Smooth muscle cell (in vitro differentiated cells): ENCODE measurements at regions not wholly inside any gene's neighbourhood (a gene's known extent, or its start where the extent isn't known, plus 50 kb on each side); places are given as distances from the start of the nearest gene placed in this dataset.

Source experiments
- DNase-seq: peaks from one replicate; lab custom pipeline; 2025; ENCODE audit not compliant: unreplicated experiment; lab: John Stamatoyannopoulos, UW
- H2AFZ ChIP-seq: fragments of 200-600 bp; sonication (generic); 2 replicates; pipeline ENCODE4 v1.6.0; 2016; ENCODE audit warnings: antibody characterized with exemption, low read depth, mild to moderate bottlenecking
- H3F3A ChIP-seq: fragments of 200-600 bp; sonication (generic); 2 replicates; pipeline ENCODE4 v1.6.0; 2017; ENCODE audit warnings: antibody characterized with exemption, low read depth
- H3K27ac ChIP-seq: fragments of 200-600 bp; sonication (generic); 2 replicates; pipeline ENCODE4 v1.5.1; 2016; ENCODE audit warnings: low read depth, mild to moderate bottlenecking
- H3K27me3 ChIP-seq: fragments of 200-600 bp; sonication (generic); 2 replicates; pipeline ENCODE4 v1.6.1; 2016; ENCODE audit warnings: low read depth, mild to moderate bottlenecking
- H3K36me3 ChIP-seq: fragments of 200-600 bp; sonication (generic); 2 replicates; pipeline ENCODE4 v1.5.1; 2016; ENCODE audit warnings: low read depth
- H3K4me1 ChIP-seq: fragments of 200-600 bp; sonication (generic); 2 replicates; pipeline ENCODE4 v1.5.1; 2016; ENCODE audit warnings: low read depth
- H3K4me2 ChIP-seq: fragments of 200-600 bp; sonication (generic); 2 replicates; pipeline ENCODE4 v1.6.0; 2016; ENCODE audit warnings: mild to moderate bottlenecking
- H3K4me3 ChIP-seq: fragments of 200-600 bp; sonication (generic); 2 replicates; pipeline ENCODE4 v1.5.1; 2016; ENCODE audit warnings: mild to moderate bottlenecking
- H3K79me2 ChIP-seq: fragments of 200-600 bp; sonication (generic); 2 replicates; pipeline ENCODE4 v1.6.0; 2016; ENCODE audit warnings: low read depth, mild to moderate bottlenecking
- H3K9ac ChIP-seq: fragments of 200-600 bp; sonication (generic); 2 replicates; pipeline ENCODE4 v1.6.0; 2016; ENCODE audit warnings: low read depth
- H3K9me3 ChIP-seq: fragments of 200-600 bp; sonication (generic); replicated peaks from 2 replicates; pipeline ENCODE4 v1.5.1; 2016; ENCODE audit warnings: low read depth
- H4K20me1 ChIP-seq: fragments of 200-600 bp; sonication (generic); 2 replicates; pipeline ENCODE4 v1.6.0; 2016; ENCODE audit warnings: low read depth
- WGBS: methylation state at CpG from one replicate; pipeline ENCODE4 v1.1.7; 2016; ENCODE audit warnings: low lambda C conversion rate; 5-methylcytosine and 5-hydroxymethylcytosine counted together
- TF ChIP-seq, protein P1 (sequence below): fragments of 200-600 bp; sonication (generic); IDR thresholded peaks from 2 replicates; pipeline ENCODE4 v1.5.1; 2017; ENCODE audit warnings: borderline replicate concordance, mild to moderate bottlenecking, antibody characterized with exemption; ENCODE audit not compliant: insufficient read depth, poor library complexity, severe bottlenecking

DNA sequence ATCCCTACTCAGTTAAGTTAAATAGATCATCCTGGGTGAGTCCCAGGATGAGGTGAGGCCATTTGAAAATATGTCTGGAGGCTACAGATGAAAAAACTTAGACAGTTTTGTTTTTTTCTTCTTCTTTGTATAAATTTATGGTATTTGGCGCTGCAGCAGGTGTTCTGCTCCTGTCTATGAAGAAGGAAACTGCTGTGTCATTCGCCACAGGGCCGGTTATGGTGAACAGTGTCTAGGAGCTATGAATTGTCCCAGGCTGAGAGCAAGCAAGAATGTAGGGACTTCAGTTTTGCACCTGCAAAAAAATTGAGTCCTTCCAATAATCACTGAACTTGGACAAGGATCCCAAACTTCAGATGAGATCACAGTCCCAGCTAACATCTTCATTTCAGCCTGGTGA is 674.3 kb upstream of the RGS18 start:
- Histone ChIP-seq H3K27ac (no peak overlapping the region), H3K4me3 (no peak overlapping the region), H3K36me3 (no peaks in the 10 kb centered on the region), H4K20me1 (no peaks in the 10 kb centered on the region), H2AFZ (no peak overlapping the region), H3F3A (no peaks in the 10 kb centered on the region), H3K27me3 (no peaks in the 10 kb centered on the region), H3K4me2 (no peak overlapping the region), H3K4me1 (no peaks in the 10 kb centered on the region), H3K9me3 (no peaks in the 10 kb centered on the region), H3K9ac (no peak overlapping the region), H3K79me2 (no peaks in the 10 kb centered on the region)
- TF ChIP-seq, protein P1, sequence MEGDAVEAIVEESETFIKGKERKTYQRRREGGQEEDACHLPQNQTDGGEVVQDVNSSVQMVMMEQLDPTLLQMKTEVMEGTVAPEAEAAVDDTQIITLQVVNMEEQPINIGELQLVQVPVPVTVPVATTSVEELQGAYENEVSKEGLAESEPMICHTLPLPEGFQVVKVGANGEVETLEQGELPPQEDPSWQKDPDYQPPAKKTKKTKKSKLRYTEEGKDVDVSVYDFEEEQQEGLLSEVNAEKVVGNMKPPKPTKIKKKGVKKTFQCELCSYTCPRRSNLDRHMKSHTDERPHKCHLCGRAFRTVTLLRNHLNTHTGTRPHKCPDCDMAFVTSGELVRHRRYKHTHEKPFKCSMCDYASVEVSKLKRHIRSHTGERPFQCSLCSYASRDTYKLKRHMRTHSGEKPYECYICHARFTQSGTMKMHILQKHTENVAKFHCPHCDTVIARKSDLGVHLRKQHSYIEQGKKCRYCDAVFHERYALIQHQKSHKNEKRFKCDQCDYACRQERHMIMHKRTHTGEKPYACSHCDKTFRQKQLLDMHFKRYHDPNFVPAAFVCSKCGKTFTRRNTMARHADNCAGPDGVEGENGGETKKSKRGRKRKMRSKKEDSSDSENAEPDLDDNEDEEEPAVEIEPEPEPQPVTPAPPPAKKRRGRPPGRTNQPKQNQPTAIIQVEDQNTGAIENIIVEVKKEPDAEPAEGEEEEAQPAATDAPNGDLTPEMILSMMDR, result no peak
- DNase-seq, result no peak
- 96% methylated on average over 3 of the region's 3 CpGs for WGBS

DNA sequence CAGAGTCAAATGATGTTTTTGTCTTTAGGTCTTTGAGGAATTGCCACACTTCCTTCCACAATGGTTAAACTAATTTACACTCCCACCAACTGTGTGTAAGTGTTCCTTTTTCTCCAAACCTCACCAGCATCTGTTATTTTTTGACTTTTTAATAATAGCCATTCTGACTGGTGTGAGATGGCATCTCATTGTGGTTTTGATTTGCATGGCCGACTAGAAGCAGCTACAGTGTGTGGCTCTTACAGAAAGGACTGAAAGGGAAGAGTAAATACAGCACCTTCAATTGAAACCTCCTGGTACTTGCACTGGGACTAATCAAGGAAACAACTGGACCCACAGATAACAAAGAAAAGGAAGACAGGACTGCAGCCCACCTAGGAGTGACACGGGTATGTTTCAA is 668.0 kb upstream of the RGS18 start:
- H3K9ac ChIP-seq, result no peak overlapping the region
- 85% methylated on average over 2 of the region's 2 CpGs for WGBS

DNA sequence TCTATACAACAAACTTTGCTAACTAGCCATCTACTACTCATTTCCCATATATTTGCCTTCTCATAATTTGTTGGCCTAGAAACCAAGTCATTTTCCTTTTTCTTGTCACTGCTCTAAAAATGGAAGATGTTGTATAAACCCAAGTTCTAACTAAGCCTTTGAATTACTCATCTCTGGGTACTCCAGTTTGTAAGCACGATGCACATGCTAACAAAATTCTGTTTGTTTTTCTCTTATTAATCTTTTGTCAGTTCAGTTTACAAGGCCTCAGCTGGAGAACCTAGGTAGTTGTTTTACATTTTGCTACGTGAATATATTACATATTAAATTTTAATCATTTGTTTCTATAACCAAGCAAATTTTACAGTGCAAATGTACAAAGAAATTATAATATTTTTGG is 663.2 kb upstream of the RGS18 start:
- no peak for DNase-seq
- no peaks in the 10 kb centered on the region for H3K27me3 ChIP-seq
- H3F3A ChIP-seq, result no peaks in the 10 kb centered on the region
- no peaks in the 10 kb centered on the region for H3K36me3 ChIP-seq
- H3K4me3 ChIP-seq, result no peak overlapping the region
- no peaks in the 10 kb centered on the region for H3K9me3 ChIP-seq
- no peaks in the 10 kb centered on the region for H4K20me1 ChIP-seq
- TF ChIP-seq, protein P1, result no peak
- 90% methylated on average over 2 of the region's 2 CpGs for WGBS
- no peak overlapping the region for H3K27ac ChIP-seq
- H3K79me2 ChIP-seq, result no peaks in the 10 kb centered on the region
- H3K9ac ChIP-seq, result no peak overlapping the region
- no peak overlapping the region for H2AFZ ChIP-seq
- H3K4me1 ChIP-seq, result no peaks in the 10 kb centered on the region
- no peak overlapping the region for H3K4me2 ChIP-seq

More for the DNA sequence above, 668.0 kb upstream of the RGS18 start:
- no peaks in the 10 kb centered on the region for H3F3A ChIP-seq
- no peaks in the 10 kb centered on the region for H4K20me1 ChIP-seq
- no peaks in the 10 kb centered on the region for H3K79me2 ChIP-seq
- no peak overlapping the region for H3K27ac ChIP-seq
- no peak overlapping the region for H3K4me2 ChIP-seq
- no peaks in the 10 kb centered on the region for H3K27me3 ChIP-seq
- no peaks in the 10 kb centered on the region for H3K36me3 ChIP-seq
- no peaks in the 10 kb centered on the region for H3K4me1 ChIP-seq
- TF ChIP-seq, protein P1, result no peak
- no peak overlapping the region for H3K4me3 ChIP-seq
- DNase-seq, result no peak
- H3K9me3 ChIP-seq, result no peaks in the 10 kb centered on the region
- no peak overlapping the region for H2AFZ ChIP-seq

DNA sequence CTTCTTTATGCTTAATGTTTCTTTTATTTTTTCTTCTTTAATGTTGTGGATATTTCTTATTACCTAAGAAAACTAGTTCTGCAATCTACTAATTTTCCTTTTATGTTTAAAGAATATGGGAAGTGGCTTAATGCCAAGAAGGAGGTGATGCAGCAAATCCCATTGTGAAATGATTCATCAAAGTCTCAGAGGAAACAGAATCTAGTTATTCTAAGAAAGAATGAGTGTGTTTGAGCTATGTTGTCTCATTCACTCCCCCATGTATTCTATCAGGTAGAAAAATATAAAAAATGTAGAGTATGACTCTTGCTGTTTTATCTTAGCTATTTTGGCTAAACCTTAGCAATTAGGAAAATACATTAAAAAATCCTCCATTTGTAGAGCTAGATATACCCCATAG is 659.9 kb upstream of the RGS18 start:
- Histone ChIP-seq H3K4me3 (no peak overlapping the region), H3K9ac (no peak overlapping the region), H3K79me2 (no peaks in the 10 kb centered on the region), H3F3A (no peaks in the 10 kb centered on the region), H3K9me3 (no peaks in the 10 kb centered on the region), H2AFZ (no peak overlapping the region), H3K27ac (no peak overlapping the region), H3K4me1 (no peaks in the 10 kb centered on the region), H3K4me2 (no peak overlapping the region), H3K27me3 (no peaks in the 10 kb centered on the region), H3K36me3 (no peaks in the 10 kb centered on the region), H4K20me1 (no peaks in the 10 kb centered on the region)
- TF ChIP-seq, protein P1, result no peak
- no peak for DNase-seq
